ENCODE measurements at regions not wholly inside any gene's neighbourhood (a gene's known extent, or its start where the extent isn't known, plus 50 kb on each side); places are given as distances from the start of the nearest gene placed in this dataset.

- ChIA-PET POLR2A (interaction anchor here (0.7 kb wide), 1 partner anchor 16 kb away, joined by 6 read pairs; no protein-coding TSS in a partner anchor), CTCF (no interaction called here)
- in situ Hi-C loops (cut with HindIII; ENCODE audit: low pct_unique_long_range_greater_than_20kb, low sequenced_read_pairs) = no loop called here
- Histone ChIP-seq H3K36me3 (ENCODE audit: control insufficient read depth, insufficient read depth, low read length) (no peaks in the 10 kb centered on the region), H3K27me3 (ENCODE audit: control insufficient read depth, insufficient read depth, low read length) (no peaks in the 10 kb centered on the region), H3K27ac (ENCODE audit: low read length) (no peak overlapping the region), H3K4me1 (ENCODE audit: control insufficient read depth, insufficient read depth, low read length) (no peaks in the 10 kb centered on the region), H3K9me3 (ENCODE audit: control insufficient read depth, insufficient read depth, low read depth, low read length) (no peaks in the 10 kb centered on the region), H3K4me3 (ENCODE audit: low read depth in 2 of 2, low read length in 2 of 2) (no peak overlapping the region)
- ATAC-seq (no peak), DNase-seq (ENCODE audit: low read depth, low spot score) (no peak)
- intact Hi-C loops (cut with micrococcal nuclease; ENCODE audit: unreplicated experiment) = no loop called here
- BruUV-seq (replicated peaks) = no TSS peak
- TF ChIP-seq CTCF (IDR thresholded peaks at IDR 0.05) = no peak
- no peak for TF ChIP-seq REST (IDR thresholded peaks at IDR 0.05; ENCODE audit: insufficient read depth in 1 of 2, low read depth in 2 of 2, low read length in 1 of 2)
- no peak for TF ChIP-seq POLR2AphosphoS5 (IDR thresholded peaks at IDR 0.05; ENCODE audit: low read depth, low read length)
- TF ChIP-seq SIN3A (IDR thresholded peaks at IDR 0.05; ENCODE audit: borderline replicate concordance, insufficient read depth, low read depth, low read length) = no peak
Observed at GRCh38 chr6:15096894-15097837, 148.7 kb upstream of the JARID2 start.

GRCh38 chr6:15101130-15101529 is 144.7 kb upstream of the JARID2 start:
- BruUV-seq (replicated peaks) = no TSS peak
- intact Hi-C loops (cut with micrococcal nuclease; ENCODE audit: unreplicated experiment) (no loop called here), in situ Hi-C loops (cut with HindIII; ENCODE audit: low pct_unique_long_range_greater_than_20kb, low sequenced_read_pairs) (no loop called here)
- CTCF ChIA-PET = no interaction called here
- Histone ChIP-seq H3K4me3 (ENCODE audit: low read depth in 2 of 2, low read length in 2 of 2) (no peak overlapping the region), H3K36me3 (ENCODE audit: control insufficient read depth, insufficient read depth, low read length) (no peaks in the 10 kb centered on the region), H3K9me3 (ENCODE audit: control insufficient read depth, insufficient read depth, low read depth, low read length) (no peaks in the 10 kb centered on the region), H3K27me3 (ENCODE audit: control insufficient read depth, insufficient read depth, low read length) (no peaks in the 10 kb centered on the region), H3K4me1 (ENCODE audit: control insufficient read depth, insufficient read depth, low read length) (no peaks in the 10 kb centered on the region), H3K27ac (ENCODE audit: low read length) (no peak overlapping the region)
- TF ChIP-seq TCF7L2 (IDR thresholded peaks at IDR 0.05; ENCODE audit: low read depth, low read length) = no peak
- TF ChIP-seq POLR2AphosphoS5 (IDR thresholded peaks at IDR 0.05; ENCODE audit: low read depth, low read length) = no peak
- TF ChIP-seq SIN3A (IDR thresholded peaks at IDR 0.05; ENCODE audit: borderline replicate concordance, insufficient read depth, low read depth, low read length) = no peak
- TF ChIP-seq REST (IDR thresholded peaks at IDR 0.05; ENCODE audit: insufficient read depth in 1 of 2, low read depth in 2 of 2, low read length in 1 of 2) = no peak
- no peak for TF ChIP-seq CTCF (IDR thresholded peaks at IDR 0.05)
- ATAC-seq (no peak), DNase-seq (ENCODE audit: low read depth, low spot score) (no peak)
- POLR2A ChIA-PET = interaction anchor here (0.7 kb wide), 1 partner anchor 140 kb away, joined by 9 read pairs; no protein-coding TSS in a partner anchor
